OCI-LY3 (cell line): ENCODE measurements at regions not wholly inside any gene's neighbourhood (a gene's known extent, or its start where the extent isn't known, plus 50 kb on each side); places are given as distances from the start of the nearest gene placed in this dataset.

Source experiments
- H2AFZ ChIP-seq: fragments of 200-600, 300-600 bp; shearing (Covaris generic); 2 replicates; pipeline ENCODE4 v1.6.0; 2014; ENCODE audit warnings: antibody characterized with exemption, low read depth, low read length
- H3K27ac ChIP-seq: fragments of 200-600, 300-600 bp; sonication (generic); 2 replicates; pipeline ENCODE4 v1.5.1; 2014; ENCODE audit warnings: mild to moderate bottlenecking, low read length, moderate library complexity, mixed read lengths
- H3K27me3 ChIP-seq: fragments of 200-600, 300-600 bp; sonication (generic); 2 replicates; pipeline ENCODE4 v1.6.1; 2014; ENCODE audit warnings: low read depth, low read length, mixed read lengths
- H3K36me3 ChIP-seq: fragments of 200-600, 300-600 bp; sonication (generic); replicated peaks from 2 replicates; pipeline ENCODE3; 2014; ENCODE audit warnings: low read depth, low read length, mixed read lengths
- H3K4me1 ChIP-seq: fragments of 300-600, 200-600 bp; sonication (generic); 2 replicates; pipeline ENCODE4 v1.6.1; 2014; ENCODE audit warnings: low read length, mixed read lengths
- H3K4me2 ChIP-seq: fragments of 200-600, 300-600 bp; sonication (generic); 2 replicates; pipeline ENCODE4 v1.6.1; 2014; ENCODE audit warnings: low read length, mixed read lengths
- H3K4me3 ChIP-seq: fragments of 300-600, 200-600 bp; sonication (generic); 2 replicates; pipeline ENCODE4 v1.5.1; 2014; ENCODE audit warnings: antibody characterized with exemption, mild to moderate bottlenecking, low read length, moderate library complexity
- H3K79me2 ChIP-seq: fragments of 300-600, 200-600 bp; shearing (Covaris generic); 2 replicates; pipeline ENCODE4 v1.6.1; 2014; ENCODE audit warnings: mild to moderate bottlenecking, low read length, mixed read lengths
- H3K9ac ChIP-seq: fragments of 300-600, 200-600 bp; shearing (Covaris generic); 2 replicates; pipeline ENCODE4 v1.6.0; 2014; ENCODE audit warnings: mild to moderate bottlenecking, low read length, moderate library complexity
- H3K9me3 ChIP-seq: fragments of 200-600, 300-600 bp; shearing (Covaris generic); 2 replicates; pipeline ENCODE4 v1.6.1; 2014; ENCODE audit warnings: low read length, mixed read lengths; ENCODE audit not compliant: insufficient read depth
- H4K20me1 ChIP-seq: fragments of 200-600, 300-600 bp; sonication (generic); 2 replicates; pipeline ENCODE4 v1.6.1; 2016; ENCODE audit warnings: low read length, mixed read lengths; ENCODE audit not compliant: insufficient read depth
- EZH2phosphoT487 ChIP-seq: fragments of 200-600 bp; shearing (Covaris generic); IDR thresholded peaks from 2 replicates; pipeline ENCODE4 v1.6.1; 2018; ENCODE audit warnings: antibody characterized with exemption, mixed run types, low read depth
- TF ChIP-seq, protein P1 (sequence below): fragments of 200-600, 300-600 bp; sonication (generic); IDR thresholded peaks from 2 replicates; pipeline ENCODE4 v1.5.1; 2014; ENCODE audit warnings: antibody characterized with exemption, low read length, low read depth

DNA sequence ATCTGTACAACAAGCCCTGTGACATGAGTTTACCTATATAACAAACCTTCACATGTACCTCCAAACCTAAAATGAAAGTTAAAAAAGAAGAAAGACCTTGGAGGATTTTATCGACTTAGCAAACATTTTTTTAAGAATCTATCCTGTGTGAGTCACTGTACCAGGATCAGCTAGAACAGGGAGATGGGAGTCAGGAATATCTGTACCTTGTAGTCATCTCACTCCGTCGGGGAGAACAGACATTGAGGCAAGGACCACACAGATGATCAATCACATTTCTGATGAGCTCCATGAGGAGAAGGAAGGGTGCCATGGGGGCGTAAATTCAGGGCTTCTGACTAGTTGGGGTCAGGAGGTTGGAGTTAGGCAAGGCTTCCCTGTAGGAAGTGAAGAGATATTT lies 310.6 kb downstream of the VRK1 start:
- Histone ChIP-seq H3K27ac (no peak overlapping the region), H3K4me1 (no peaks in the 10 kb centered on the region), H3K4me3 (no peak overlapping the region), H3K79me2 (no peaks in the 10 kb centered on the region), H2AFZ (no peak overlapping the region), H3K9ac (no peak overlapping the region), H4K20me1 (no peaks in the 10 kb centered on the region), H3K36me3 (no peaks in the 10 kb centered on the region), H3K9me3 (no peaks in the 10 kb centered on the region), H3K27me3 (no peaks in the 10 kb centered on the region; the same call in 1 of the 2 replicates), H3K4me2 (no peak overlapping the region)
- TF ChIP-seq, protein P1, sequence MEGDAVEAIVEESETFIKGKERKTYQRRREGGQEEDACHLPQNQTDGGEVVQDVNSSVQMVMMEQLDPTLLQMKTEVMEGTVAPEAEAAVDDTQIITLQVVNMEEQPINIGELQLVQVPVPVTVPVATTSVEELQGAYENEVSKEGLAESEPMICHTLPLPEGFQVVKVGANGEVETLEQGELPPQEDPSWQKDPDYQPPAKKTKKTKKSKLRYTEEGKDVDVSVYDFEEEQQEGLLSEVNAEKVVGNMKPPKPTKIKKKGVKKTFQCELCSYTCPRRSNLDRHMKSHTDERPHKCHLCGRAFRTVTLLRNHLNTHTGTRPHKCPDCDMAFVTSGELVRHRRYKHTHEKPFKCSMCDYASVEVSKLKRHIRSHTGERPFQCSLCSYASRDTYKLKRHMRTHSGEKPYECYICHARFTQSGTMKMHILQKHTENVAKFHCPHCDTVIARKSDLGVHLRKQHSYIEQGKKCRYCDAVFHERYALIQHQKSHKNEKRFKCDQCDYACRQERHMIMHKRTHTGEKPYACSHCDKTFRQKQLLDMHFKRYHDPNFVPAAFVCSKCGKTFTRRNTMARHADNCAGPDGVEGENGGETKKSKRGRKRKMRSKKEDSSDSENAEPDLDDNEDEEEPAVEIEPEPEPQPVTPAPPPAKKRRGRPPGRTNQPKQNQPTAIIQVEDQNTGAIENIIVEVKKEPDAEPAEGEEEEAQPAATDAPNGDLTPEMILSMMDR = no peak
- TF ChIP-seq EZH2phosphoT487 = no peak

DNA sequence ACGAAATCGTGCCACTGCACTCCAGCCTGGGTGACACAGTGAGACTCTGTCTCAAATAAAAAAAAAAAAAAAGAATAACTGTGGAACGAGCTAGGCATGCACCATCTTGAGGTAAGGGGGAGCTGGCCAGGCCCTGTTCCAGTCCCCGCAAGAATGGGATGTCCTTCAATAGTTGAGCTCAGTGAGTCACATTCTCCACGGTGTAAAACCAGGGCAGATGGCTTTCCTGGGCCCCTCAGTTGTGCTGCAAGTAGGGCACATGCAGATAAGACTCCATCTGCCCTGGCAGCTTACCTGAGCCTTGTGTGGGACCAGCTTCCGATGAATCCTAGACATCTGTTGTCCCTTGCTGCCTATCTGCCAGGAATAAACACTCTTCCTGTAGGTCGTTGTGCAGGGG lies 312.1 kb downstream of the VRK1 start:
- no peak for TF ChIP-seq EZH2phosphoT487
- TF ChIP-seq, protein P1 = no peak
- Histone ChIP-seq H3K9ac (no peak overlapping the region), H3K36me3 (no peaks in the 10 kb centered on the region), H3K9me3 (no peaks in the 10 kb centered on the region), H4K20me1 (no peaks in the 10 kb centered on the region), H3K27me3 (peaks cover 7% of the 10 kb centered on the region), H3K4me3 (no peak overlapping the region), H3K4me1 (no peaks in the 10 kb centered on the region), H3K79me2 (no peaks in the 10 kb centered on the region), H2AFZ (no peak overlapping the region), H3K4me2 (no peak overlapping the region), H3K27ac (no peak overlapping the region)

DNA sequence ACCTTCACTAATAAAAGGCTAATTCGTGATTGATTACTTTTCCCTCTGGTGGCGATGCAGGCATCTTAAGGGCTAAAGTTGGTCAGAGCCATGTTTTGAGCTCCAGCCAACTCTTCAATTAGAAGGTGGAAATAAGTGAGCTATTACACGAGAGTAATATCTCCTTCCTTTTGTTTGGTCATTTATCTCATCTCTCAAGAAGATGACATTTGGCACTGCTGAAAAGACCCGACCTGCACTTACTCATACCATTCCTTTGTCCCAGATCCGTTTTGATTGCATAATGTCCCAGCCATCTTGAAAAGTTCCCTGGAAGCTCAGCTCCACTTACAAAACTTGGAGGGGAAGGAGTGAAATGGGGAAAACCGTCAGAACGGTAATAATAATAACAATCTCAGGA lies 316.2 kb downstream of the VRK1 start:
- Histone ChIP-seq H3K27ac (no peak overlapping the region), H3K9me3 (no peaks in the 10 kb centered on the region), H3K9ac (no peak overlapping the region), H3K79me2 (no peaks in the 10 kb centered on the region), H3K4me2 (no peak overlapping the region), H3K4me3 (no peak overlapping the region), H4K20me1 (no peaks in the 10 kb centered on the region), H3K4me1 (no peaks in the 10 kb centered on the region), H2AFZ (no peak overlapping the region), H3K27me3 (peaks cover 16% of the 10 kb centered on the region), H3K36me3 (no peaks in the 10 kb centered on the region)
- TF ChIP-seq, protein P1 = no peak
- TF ChIP-seq EZH2phosphoT487 = no peak

DNA sequence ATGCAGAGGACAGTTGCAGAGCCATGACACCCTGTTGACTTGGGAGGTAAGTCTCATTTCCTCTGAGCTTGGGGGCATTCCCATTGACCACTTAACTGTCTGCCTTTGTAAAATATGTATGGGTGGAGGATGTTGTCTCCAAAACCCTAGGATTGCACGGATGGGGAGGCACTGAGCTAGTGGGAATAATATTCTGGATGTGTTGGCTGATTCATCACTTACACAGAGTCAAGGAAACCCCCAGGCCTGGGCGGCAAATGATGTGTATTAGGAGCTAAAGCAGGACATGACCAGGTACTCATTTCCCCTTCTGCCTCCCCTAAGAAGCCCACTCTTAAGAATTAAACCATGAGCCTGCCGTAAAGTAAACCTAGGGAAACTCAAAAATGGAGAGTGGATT lies 319.4 kb downstream of the VRK1 start:
- Histone ChIP-seq H3K9ac (no peak overlapping the region), H3K4me1 (no peaks in the 10 kb centered on the region), H3K4me2 (no peak overlapping the region), H2AFZ (no peak overlapping the region), H3K27ac (no peak overlapping the region), H4K20me1 (no peaks in the 10 kb centered on the region), H3K9me3 (no peaks in the 10 kb centered on the region), H3K79me2 (no peaks in the 10 kb centered on the region), H3K4me3 (no peak overlapping the region), H3K36me3 (no peaks in the 10 kb centered on the region), H3K27me3 (peaks cover 16% of the 10 kb centered on the region)
- TF ChIP-seq, protein P1 = no peak
- no peak for TF ChIP-seq EZH2phosphoT487
